ENCODE measurements at regions not wholly inside any gene's neighbourhood (a gene's known extent, or its start where the extent isn't known, plus 50 kb on each side); places are given as distances from the start of the nearest gene placed in this dataset.
"Not testable (repeated sequence)": the region's sequence is repeated elsewhere in the genome, so short reads cannot be mapped to it uniquely, and the experiment has no call there.

DNA sequence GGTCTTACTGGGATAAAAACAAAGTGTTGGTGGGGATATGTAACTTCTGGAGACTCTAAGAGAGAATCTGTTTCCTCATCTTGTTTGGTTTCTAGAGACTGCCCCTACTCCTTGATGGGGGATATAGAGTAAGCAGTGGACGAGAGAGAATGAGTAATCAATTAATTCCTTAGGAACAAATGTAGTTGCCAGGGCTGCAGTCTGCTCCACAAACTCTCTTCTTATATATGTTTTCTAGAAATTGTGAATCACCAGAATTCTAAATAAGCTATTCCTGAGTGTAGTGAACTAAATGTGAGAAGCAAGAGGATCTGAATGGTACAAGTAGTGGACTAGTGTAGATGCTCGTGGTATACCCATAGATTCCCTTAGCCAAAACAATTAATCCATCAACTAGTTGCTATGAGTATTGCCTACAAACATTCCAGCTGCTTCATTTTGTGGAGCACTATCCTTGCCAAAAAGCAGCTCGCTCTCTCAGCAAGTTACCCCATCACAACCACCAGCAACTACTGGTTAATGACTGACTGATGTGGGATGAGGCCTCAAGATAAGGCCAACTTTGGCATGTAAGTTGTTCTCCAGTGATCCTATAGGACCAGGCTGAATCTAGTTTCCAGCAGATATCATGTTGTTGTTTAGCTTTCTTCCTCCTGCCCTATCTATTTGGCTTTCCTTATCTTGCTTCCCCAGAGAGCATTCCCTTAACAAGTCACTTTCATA, 273.0 kb downstream of the SLC7A11 start:
- Mint-ChIP-seq H3K27ac (no peak overlapping the region), H3K9me3 (peaks cover 19% of the 10 kb centered on the region), H3K27me3 (no peaks in the 10 kb centered on the region), H3K4me3 (no peak overlapping the region), H3K36me3 (ENCODE audit: low read depth) (no peaks in the 10 kb centered on the region), H3K4me1 (no peaks in the 10 kb centered on the region)
- ATAC-seq (replicated peaks), result no peak

GRCh38 chr4:137967480-137968190, 274.5 kb downstream of the SLC7A11 start:
- ATAC-seq (replicated peaks), result no peak
- Mint-ChIP-seq H3K27me3 (no peaks in the 10 kb centered on the region), H3K36me3 (ENCODE audit: low read depth) (no peaks in the 10 kb centered on the region), H3K9me3 (peaks cover 22% of the 10 kb centered on the region), H3K4me3 (no peak overlapping the region), H3K27ac (no peak overlapping the region), H3K4me1 (no peaks in the 10 kb centered on the region)

DNA sequence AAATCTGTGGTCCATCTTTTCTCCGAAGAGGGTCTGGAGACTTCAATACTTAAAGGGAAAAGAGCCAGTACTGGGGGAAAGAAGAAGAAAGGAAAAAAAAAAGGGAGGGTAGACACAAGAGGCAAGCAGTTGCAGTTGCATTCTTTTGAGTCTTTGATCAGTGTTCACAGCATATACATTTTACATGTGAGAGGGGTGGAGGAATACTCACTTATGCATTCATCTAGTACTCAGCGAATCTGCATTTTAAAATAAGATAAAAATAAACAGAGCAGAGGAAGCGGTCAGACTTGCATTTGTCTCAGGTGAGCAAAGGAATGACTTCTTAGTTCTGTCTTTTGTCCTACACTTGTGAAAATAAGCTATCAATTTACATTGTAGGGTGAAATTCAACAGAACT, 275.6 kb downstream of the SLC7A11 start:
- ATAC-seq (replicated peaks), result no peak
- Mint-ChIP-seq H3K4me3 (no peak overlapping the region), H3K36me3 (ENCODE audit: low read depth) (no peaks in the 10 kb centered on the region), H3K27me3 (no peaks in the 10 kb centered on the region), H3K4me1 (no peaks in the 10 kb centered on the region), H3K9me3 (peaks cover 17% of the 10 kb centered on the region), H3K27ac (no peak overlapping the region)

GRCh38 chr4:137961051-137961438, 281.1 kb downstream of the SLC7A11 start:
- no peak overlapping the region for H3K27ac Mint-ChIP-seq
- no peaks in the 10 kb centered on the region for H3K4me1 Mint-ChIP-seq
- no peak for ATAC-seq (replicated peaks)
- no peaks in the 10 kb centered on the region for H3K27me3 Mint-ChIP-seq
- H3K4me3 Mint-ChIP-seq, result no peak overlapping the region
- H3K9me3 Mint-ChIP-seq, result peaks cover 14% of the 10 kb centered on the region
- no peaks in the 10 kb centered on the region for H3K36me3 Mint-ChIP-seq (ENCODE audit: low read depth)

GRCh38 chr4:137960371-137961050, 281.6 kb downstream of the SLC7A11 start:
- no peaks in the 10 kb centered on the region for H3K4me1 Mint-ChIP-seq

GRCh38 chr4:137957806-137958205, 284.3 kb downstream of the SLC7A11 start:
- H3K4me1 Mint-ChIP-seq, result no peaks in the 10 kb centered on the region
- H3K36me3 Mint-ChIP-seq (ENCODE audit: low read depth), result no peaks in the 10 kb centered on the region
- peaks cover 4% of the 10 kb centered on the region for H3K9me3 Mint-ChIP-seq
- H3K27me3 Mint-ChIP-seq, result no peaks in the 10 kb centered on the region
- no peak overlapping the region for H3K4me3 Mint-ChIP-seq
- no peak overlapping the region for H3K27ac Mint-ChIP-seq
- no peak for ATAC-seq (replicated peaks)

More at GRCh38 chr4:137960371-137961050, 281.6 kb downstream of the SLC7A11 start:
- no peaks in the 10 kb centered on the region for H3K27me3 Mint-ChIP-seq
- no peak for ATAC-seq (replicated peaks)
- H3K36me3 Mint-ChIP-seq (ENCODE audit: low read depth), result no peaks in the 10 kb centered on the region
- no peak overlapping the region for H3K27ac Mint-ChIP-seq
- H3K4me3 Mint-ChIP-seq, result no peak overlapping the region
- H3K9me3 Mint-ChIP-seq, result peaks cover 9% of the 10 kb centered on the region

DNA sequence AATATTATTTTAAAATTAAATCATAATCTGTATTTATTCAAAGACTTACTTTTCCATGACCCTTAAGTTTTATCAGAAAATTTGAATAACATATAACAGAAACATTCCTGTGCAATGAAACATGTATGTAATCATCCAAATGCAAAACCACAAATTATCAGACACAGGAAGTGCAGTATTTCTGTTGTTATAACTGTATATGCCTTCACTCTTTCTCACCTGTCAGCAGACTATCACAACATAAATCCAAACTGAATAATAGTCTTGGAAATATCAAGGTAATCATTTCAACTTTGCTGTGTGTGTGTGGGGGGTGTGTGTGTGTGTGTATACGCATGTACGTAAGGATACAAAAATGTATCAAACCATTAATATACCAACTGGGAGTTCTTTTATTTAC, 285.9 kb downstream of the SLC7A11 start:
- peaks cover 4% of the 10 kb centered on the region for H3K9me3 Mint-ChIP-seq
- no peak overlapping the region for H3K27ac Mint-ChIP-seq
- ATAC-seq (replicated peaks), result no peak
- no peaks in the 10 kb centered on the region for H3K36me3 Mint-ChIP-seq (ENCODE audit: low read depth)
- H3K4me3 Mint-ChIP-seq, result no peak overlapping the region
- H3K4me1 Mint-ChIP-seq, result no peaks in the 10 kb centered on the region
- H3K27me3 Mint-ChIP-seq, result no peaks in the 10 kb centered on the region

GRCh38 chr4:137955595-137955994, 286.6 kb downstream of the SLC7A11 start:
- H3K27me3 Mint-ChIP-seq, result no peaks in the 10 kb centered on the region
- H3K4me3 Mint-ChIP-seq, result no peak overlapping the region
- no peaks in the 10 kb centered on the region for H3K36me3 Mint-ChIP-seq (ENCODE audit: low read depth)
- no peak overlapping the region for H3K27ac Mint-ChIP-seq
- H3K4me1 Mint-ChIP-seq, result no peaks in the 10 kb centered on the region
- H3K9me3 Mint-ChIP-seq, result peaks cover 4% of the 10 kb centered on the region
- ATAC-seq (replicated peaks), result no peak

DNA sequence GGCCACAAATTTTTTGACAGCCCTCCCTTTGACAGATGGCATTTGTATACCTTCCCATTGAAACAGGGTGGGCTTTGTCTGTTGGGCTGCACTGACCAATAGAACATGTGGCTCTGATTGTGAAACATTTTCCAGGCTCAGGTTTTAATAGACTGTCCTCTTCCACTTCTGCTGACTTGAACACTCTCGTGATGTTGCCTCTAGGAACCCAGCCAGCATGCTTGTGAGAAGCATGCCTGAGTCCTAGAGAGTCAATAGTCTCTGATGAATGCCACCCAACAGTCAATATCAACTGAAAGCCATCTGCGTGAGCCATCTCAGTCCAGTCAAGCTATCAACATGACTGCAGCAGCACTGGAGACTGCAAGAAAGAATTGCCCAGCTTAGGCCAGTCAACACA, 290.0 kb downstream of the SLC7A11 start:
- Mint-ChIP-seq H3K4me1 (no peaks in the 10 kb centered on the region), H3K36me3 (ENCODE audit: low read depth) (no peaks in the 10 kb centered on the region), H3K9me3 (peaks cover 7% of the 10 kb centered on the region), H3K4me3 (no peak overlapping the region), H3K27me3 (no peaks in the 10 kb centered on the region), H3K27ac (no peak overlapping the region)
- ATAC-seq (replicated peaks), result no peak

- H3K36me3 Mint-ChIP-seq (ENCODE audit: low read depth), result no peaks in the 10 kb centered on the region
- H3K4me1 Mint-ChIP-seq, result no peaks in the 10 kb centered on the region
- no peak overlapping the region for H3K27ac Mint-ChIP-seq
- H3K4me3 Mint-ChIP-seq, result no peak overlapping the region
- no peak for ATAC-seq (replicated peaks)
- H3K27me3 Mint-ChIP-seq, result no peaks in the 10 kb centered on the region
- H3K9me3 Mint-ChIP-seq, result peaks cover 7% of the 10 kb centered on the region
Observed at GRCh38 chr4:137950286-137950685, 291.9 kb downstream of the SLC7A11 start.

- no peaks in the 10 kb centered on the region for H3K36me3 Mint-ChIP-seq (ENCODE audit: low read depth)
- H3K4me1 Mint-ChIP-seq, result no peaks in the 10 kb centered on the region
- no peaks in the 10 kb centered on the region for H3K27me3 Mint-ChIP-seq
- no peak overlapping the region for H3K4me3 Mint-ChIP-seq
- no peak for ATAC-seq (replicated peaks)
- H3K27ac Mint-ChIP-seq, result no peak overlapping the region
- H3K9me3 Mint-ChIP-seq, result peaks cover 7% of the 10 kb centered on the region
Observed at GRCh38 chr4:137949746-137950145, 292.4 kb downstream of the SLC7A11 start.

GRCh38 chr4:137946453-137947174, 295.5 kb downstream of the SLC7A11 start:
- Mint-ChIP-seq H3K4me3 (no peak overlapping the region), H3K9me3 (peaks cover 7% of the 10 kb centered on the region), H3K36me3 (ENCODE audit: low read depth) (no peaks in the 10 kb centered on the region), H3K27ac (no peak overlapping the region), H3K4me1 (no peaks in the 10 kb centered on the region), H3K27me3 (no peaks in the 10 kb centered on the region)
- ATAC-seq (replicated peaks), result no peak

DNA sequence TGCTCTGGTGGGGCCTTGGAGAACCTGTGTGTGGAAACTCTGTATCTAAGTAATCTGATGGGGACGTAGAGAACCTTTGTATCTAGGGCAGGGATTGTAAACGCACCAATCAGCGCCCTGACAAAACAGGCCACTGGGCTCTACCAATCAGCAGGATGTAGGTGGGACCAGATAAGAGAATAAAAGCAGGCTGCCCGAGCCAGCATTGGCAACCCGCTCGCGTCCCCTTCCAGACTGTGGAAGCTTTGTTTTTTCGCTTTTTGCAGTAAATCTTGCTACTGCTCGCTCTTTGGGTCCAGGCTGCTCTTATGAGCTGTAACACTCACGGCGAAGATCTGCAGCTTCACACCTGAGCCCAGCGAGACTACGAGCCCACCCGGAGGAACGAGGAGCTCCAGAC, 299.3 kb downstream of the SLC7A11 start:
- H3K36me3 Mint-ChIP-seq (ENCODE audit: low read depth); H3K9me3 Mint-ChIP-seq; H3K27ac Mint-ChIP-seq; H3K4me3 Mint-ChIP-seq; H3K4me1 Mint-ChIP-seq; H3K27me3 Mint-ChIP-seq; ATAC-seq (replicated peaks): not testable (repeated sequence)

GRCh38 chr4:137942015-137942515, 300.1 kb downstream of the SLC7A11 start:
- not testable (repeated sequence) for H3K36me3 Mint-ChIP-seq (ENCODE audit: low read depth); H3K4me3 Mint-ChIP-seq; H3K27me3 Mint-ChIP-seq; H3K9me3 Mint-ChIP-seq; H3K27ac Mint-ChIP-seq; ATAC-seq (replicated peaks); H3K4me1 Mint-ChIP-seq

Data from activated T-helper 17 cell treated with anti-CD3 and anti-CD28 coated beads, Interleukin-2, amount 50 U/mL, for 72 hours (primary cell).